B cell (primary cell): ENCODE measurements at regions not wholly inside any gene's neighbourhood (a gene's known extent, or its start where the extent isn't known, plus 50 kb on each side); places are given as distances from the start of the nearest gene placed in this dataset.

Experiments
- ATAC-seq: fragments of 200-7000 bp; cut with Tn5 transposase; one replicate; pipeline ENCODE4 v1.10.0; 2021; ENCODE audit warnings: low read depth, mild to moderate bottlenecking, moderate number of reproducible peaks, moderate library complexity
- CTCF ChIA-PET: fragments of 350-600 bp; sonication (Branson Sonifier 250); formaldehyde crosslinking; loops from one replicate; lab custom pipeline; 2021; ENCODE audit warnings: antibody characterized with exemption, inconsistent platforms; lab: Charles Lee
- POLR2A ChIA-PET: fragments of 350-600 bp; sonication (Branson Sonifier 250); formaldehyde crosslinking; loops from one replicate; lab custom pipeline; 2021; ENCODE audit warnings: antibody characterized with exemption; lab: Charles Lee
- DNase-seq: peaks from one replicate; pipeline ENCODE4 v3.0.0; 2013
- H2AFZ ChIP-seq: 2 replicates; pipeline ENCODE4 v1.6.1; 2012; ENCODE audit warnings: mild to moderate bottlenecking, low read depth, low read length; ENCODE audit not compliant: insufficient read depth, poor library complexity, severe bottlenecking
- H3K27ac ChIP-seq, 2 donors: 1 replicate in 1 of 2; 2 replicates in 1 of 2; pipeline ENCODE4 v1.5.1; 2012 to 2013; ENCODE audit warnings: low read length in 2 of 2, mild to moderate bottlenecking in 2 of 2, moderate library complexity in 1 of 2
- H3K27me3 ChIP-seq, 4 experiments: fragments of 200-600 bp in 1 of 4; sonication (generic) in 1 of 4; replicated peaks in 1 of 4; 1 replicate in 2 of 4; 2 replicates in 2 of 4; pipeline versions ENCODE4 v1.6.1 to v1.7.0; 2013 to 2016; ENCODE audit warnings: low read length in 3 of 4, mild to moderate bottlenecking in 2 of 4, mixed read lengths in 1 of 4, moderate library complexity in 1 of 4; ENCODE audit not compliant: insufficient read depth in 4 of 4, control insufficient read depth in 3 of 4; ENCODE audit errors: control extremely low read depth in 1 of 4
- H3K36me3 ChIP-seq, 2 experiments: replicated peaks in 1 of 2; 1 replicate in 1 of 2; 2 replicates in 1 of 2; pipeline versions ENCODE4 v1.6.1 to v1.7.1; 2013; ENCODE audit warnings: low read length in 1 of 2; ENCODE audit not compliant: insufficient read depth in 2 of 2, control insufficient read depth in 1 of 2; ENCODE audit errors: control extremely low read depth in 1 of 2, extremely low read depth in 1 of 2
- H3K4me1 ChIP-seq, 2 donors: fragments of 200-600 bp in 1 of 2; sonication (generic) in 1 of 2; 1 replicate in 1 of 2; 2 replicates in 1 of 2; pipeline versions ENCODE4 v1.5.1 to v1.6.1; 2013 to 2017; ENCODE audit warnings: low read length in 2 of 2; ENCODE audit not compliant: control insufficient read depth in 2 of 2, insufficient read depth in 2 of 2
- H3K4me2 ChIP-seq: replicated peaks from 2 replicates; pipeline ENCODE3; 2012; ENCODE audit warnings: mild to moderate bottlenecking, low read depth, low read length; ENCODE audit not compliant: poor library complexity, severe bottlenecking
- H3K4me3 ChIP-seq, 5 experiments: fragments of 200-600 bp in 1 of 5; sonication (generic) in 1 of 5; 1 replicate in 3 of 5; 2 replicates in 2 of 5; pipeline versions ENCODE4 v1.5.1 to v1.7.0; 2011 to 2016; ENCODE audit warnings: low read length in 4 of 5, mild to moderate bottlenecking in 4 of 5, low read depth in 2 of 5, control low read depth in 1 of 5, moderate library complexity in 1 of 5; ENCODE audit not compliant: insufficient read depth in 1 of 5; ENCODE audit errors: control extremely low read depth in 1 of 5, extremely low read depth in 1 of 5
- H3K79me2 ChIP-seq: fragments of 200-600 bp; sonication (generic); one replicate; pipeline ENCODE4 v1.6.0; 2016; ENCODE audit warnings: low read length; ENCODE audit not compliant: control insufficient read depth, insufficient read depth
- H3K9ac ChIP-seq: fragments of 200-600 bp; sonication (generic); 2 replicates; pipeline ENCODE4 v1.6.1; 2017; ENCODE audit warnings: mild to moderate bottlenecking, low read length, moderate library complexity
- H3K9me3 ChIP-seq, 3 donors: one replicate each; pipeline versions ENCODE4 v1.6.1 to v1.7.1; 2013; ENCODE audit warnings: low read length in 2 of 3; ENCODE audit not compliant: control insufficient read depth in 2 of 3, insufficient read depth in 1 of 3; ENCODE audit errors: control extremely low read depth in 1 of 3
- H4K20me1 ChIP-seq: 2 replicates; pipeline ENCODE4 v1.6.0; 2012; ENCODE audit warnings: mild to moderate bottlenecking, low read length; ENCODE audit not compliant: insufficient read depth, control insufficient read depth, poor library complexity, severe bottlenecking
- H3K27ac Mint-ChIP-seq: one replicate; pipeline ENCODE4 v1.8.0; 2021; ENCODE audit warnings: mixed read lengths
- H3K27me3 Mint-ChIP-seq: one replicate; pipeline ENCODE4 v1.8.0; 2021; ENCODE audit warnings: mixed read lengths
- H3K4me1 Mint-ChIP-seq: one replicate; pipeline ENCODE4 v1.8.0; 2021; ENCODE audit warnings: mixed read lengths
- H3K4me3 Mint-ChIP-seq: one replicate; pipeline ENCODE4 v1.8.0; 2021; ENCODE audit warnings: mixed read lengths
- H3K9me3 Mint-ChIP-seq: one replicate; pipeline ENCODE4 v1.8.0; 2022; ENCODE audit warnings: mixed read lengths; ENCODE audit not compliant: insufficient read depth
- CTCF ChIP-seq: fragments of 200-600 bp; IDR thresholded peaks from one replicate; pipeline ENCODE4 v1.8.0; 2022; ENCODE audit warnings: antibody characterized with exemption, mild to moderate bottlenecking
- EZH2 ChIP-seq: IDR thresholded peaks from 2 replicates; pipeline ENCODE4 v1.6.1; 2012; ENCODE audit warnings: borderline replicate concordance, low read depth, mild to moderate bottlenecking, moderate library complexity, low read length; ENCODE audit not compliant: insufficient read depth, poor library complexity, severe bottlenecking
- WGBS: methylation state at CpG from one replicate; pipeline ENCODE4 v1.1.5; 2013; ENCODE audit warnings: missing lambda C conversion rate; ENCODE audit not compliant: insufficient coverage; 5-methylcytosine and 5-hydroxymethylcytosine counted together
- intact Hi-C: fragments of 100-400 bp; cut with micrococcal nuclease; formaldehyde crosslinking; loops from one replicate; pipeline ENCODE4 v1.10.0; 2022

DNA sequence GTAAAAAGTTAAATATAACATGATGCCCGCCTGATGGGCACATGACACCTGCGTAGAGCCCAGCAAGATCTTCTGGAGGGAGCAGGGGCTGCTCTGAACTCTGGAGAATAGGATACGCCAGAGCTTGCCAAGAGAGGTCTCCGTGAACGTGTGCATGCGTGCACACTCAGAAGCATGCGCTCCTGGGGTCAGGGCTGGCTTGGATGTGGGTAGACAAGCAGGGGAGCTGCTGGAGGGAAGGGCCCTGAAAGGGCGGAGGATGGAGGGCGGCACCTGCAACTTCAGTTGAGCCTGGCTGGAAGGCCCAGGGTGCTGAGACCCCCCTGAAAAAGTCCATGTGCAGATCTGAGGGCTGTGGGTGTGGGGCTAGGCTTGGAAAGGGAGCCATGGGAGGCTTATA is 828.4 kb upstream of the SALL3 start:
- no peak overlapping the region for H3K4me2 ChIP-seq
- 92% methylated on average over 9 of the region's 9 CpGs for WGBS

More for the DNA sequence above, 828.4 kb upstream of the SALL3 start:
- TF ChIP-seq EZH2 (no peak), CTCF (no peak)
- ChIA-PET POLR2A (no interaction called here), CTCF (no interaction called here)
- Histone ChIP-seq H3K27me3 (no peaks in the 10 kb centered on the region), H4K20me1 (no peaks in the 10 kb centered on the region), H3K79me2 (no peaks in the 10 kb centered on the region), H3K4me3 (no peak overlapping the region), H3K9ac (no peak overlapping the region), H3K9me3 (peaks cover 0 to 20% (median 0%) of the 10 kb centered on the region in 3 donors), H3K36me3 (no peaks in the 10 kb centered on the region), H3K27ac (no peak overlapping the region), H3K4me1 (no peaks in the 10 kb centered on the region), H2AFZ (no peak overlapping the region)
- Mint-ChIP-seq H3K27me3 (no peaks in the 10 kb centered on the region), H3K27ac (no peak overlapping the region), H3K9me3 (peaks cover 5% of the 10 kb centered on the region), H3K4me1 (no peaks in the 10 kb centered on the region), H3K4me3 (no peak overlapping the region)
- DNase-seq (no peak), ATAC-seq (no peak)
- intact Hi-C loops, result no loop called here
